ENCODE measurements at regions not wholly inside any gene's neighbourhood (a gene's known extent, or its start where the extent isn't known, plus 50 kb on each side); places are given as distances from the start of the nearest gene placed in this dataset.

DNA sequence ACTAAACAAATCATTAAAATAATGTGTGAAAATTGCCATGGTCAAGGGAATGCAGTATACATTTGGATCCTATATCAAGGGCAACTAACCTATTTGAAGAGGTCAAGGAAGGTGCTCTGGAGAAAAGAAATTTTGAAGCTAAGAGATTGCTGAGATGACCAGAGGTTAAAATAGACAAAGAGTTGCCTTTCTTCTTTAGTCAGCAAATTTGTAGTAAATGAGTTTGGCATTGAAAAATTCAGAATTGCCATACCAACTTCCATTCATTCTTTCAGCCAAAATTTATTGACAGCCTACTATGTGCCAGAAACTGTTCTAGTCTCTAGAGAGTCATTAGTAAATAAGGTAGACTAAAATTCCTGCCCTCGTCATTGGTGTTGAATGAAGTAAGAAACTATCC lies 396.2 kb downstream of the BCL11A start:
- no peak overlapping the region for H3K27ac ChIP-seq (ENCODE audit: low read depth, low read length)
- no peak overlapping the region for H3K4me3 ChIP-seq (ENCODE audit: low read length)
- H3K27me3 ChIP-seq (ENCODE audit: control insufficient read depth, insufficient read depth, low read length): no peaks in the 10 kb centered on the region
- H3K36me3 ChIP-seq (ENCODE audit: control insufficient read depth, insufficient read depth, low read length): no peaks in the 10 kb centered on the region
- no peak overlapping the region for H3K9ac ChIP-seq (ENCODE audit: low read length)
- no peaks in the 10 kb centered on the region for H3K4me1 ChIP-seq (ENCODE audit: control insufficient read depth, insufficient read depth, low read length)

GRCh38 chr2:60154142-60154541 lies 399.3 kb downstream of the BCL11A start:
- Histone ChIP-seq H3K27ac (ENCODE audit: low read depth, low read length) (no peak overlapping the region), H3K4me1 (ENCODE audit: control insufficient read depth, insufficient read depth, low read length) (no peaks in the 10 kb centered on the region), H3K4me3 (ENCODE audit: low read length) (no peak overlapping the region), H3K36me3 (ENCODE audit: control insufficient read depth, insufficient read depth, low read length) (no peaks in the 10 kb centered on the region), H3K9ac (ENCODE audit: low read length) (no peak overlapping the region), H3K27me3 (ENCODE audit: control insufficient read depth, insufficient read depth, low read length) (no peaks in the 10 kb centered on the region)

- H3K4me1 ChIP-seq (ENCODE audit: control insufficient read depth, insufficient read depth, low read length): no peaks in the 10 kb centered on the region
- H3K36me3 ChIP-seq (ENCODE audit: control insufficient read depth, insufficient read depth, low read length): no peaks in the 10 kb centered on the region
- H3K27me3 ChIP-seq (ENCODE audit: control insufficient read depth, insufficient read depth, low read length): no peaks in the 10 kb centered on the region
- no peak overlapping the region for H3K27ac ChIP-seq (ENCODE audit: low read depth, low read length)
- no peak overlapping the region for H3K4me3 ChIP-seq (ENCODE audit: low read length)
- H3K9ac ChIP-seq (ENCODE audit: low read length): no peak overlapping the region
Observed at GRCh38 chr2:60152226-60152833, 401.1 kb downstream of the BCL11A start.

DNA sequence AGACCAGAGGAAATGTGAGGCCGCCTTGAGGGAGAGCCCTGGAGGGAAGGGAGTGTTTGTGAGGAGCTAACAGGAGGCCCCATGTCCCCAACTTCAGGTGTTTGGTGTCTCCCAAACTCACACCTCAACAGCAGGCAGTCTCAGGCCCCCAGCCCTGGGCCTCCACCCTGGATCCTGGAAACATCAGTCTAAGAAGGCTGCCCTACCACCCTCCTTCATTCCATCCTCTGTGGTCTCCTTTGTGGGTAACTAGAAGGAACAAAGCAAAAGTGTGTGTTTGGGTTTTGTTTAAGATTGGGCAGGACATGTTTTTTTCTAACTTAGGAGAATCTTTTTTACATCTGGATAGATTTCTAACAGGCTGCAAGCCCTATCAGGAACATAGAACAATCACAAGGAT lies 404.3 kb downstream of the BCL11A start:
- H3K27ac ChIP-seq (ENCODE audit: low read depth, low read length): no peak overlapping the region
- no peaks in the 10 kb centered on the region for H3K36me3 ChIP-seq (ENCODE audit: control insufficient read depth, insufficient read depth, low read length)
- H3K4me3 ChIP-seq (ENCODE audit: low read length): no peak overlapping the region
- H3K9ac ChIP-seq (ENCODE audit: low read length): no peak overlapping the region
- no peaks in the 10 kb centered on the region for H3K27me3 ChIP-seq (ENCODE audit: control insufficient read depth, insufficient read depth, low read length)
- no peaks in the 10 kb centered on the region for H3K4me1 ChIP-seq (ENCODE audit: control insufficient read depth, insufficient read depth, low read length)

GRCh38 chr2:60148716-60149115 lies 404.7 kb downstream of the BCL11A start:
- Histone ChIP-seq H3K4me1 (ENCODE audit: control insufficient read depth, insufficient read depth, low read length) (no peaks in the 10 kb centered on the region), H3K9ac (ENCODE audit: low read length) (no peak overlapping the region), H3K27me3 (ENCODE audit: control insufficient read depth, insufficient read depth, low read length) (no peaks in the 10 kb centered on the region), H3K4me3 (ENCODE audit: low read length) (no peak overlapping the region), H3K36me3 (ENCODE audit: control insufficient read depth, insufficient read depth, low read length) (no peaks in the 10 kb centered on the region), H3K27ac (ENCODE audit: low read depth, low read length) (no peak overlapping the region)

GRCh38 chr2:60140185-60140584 lies 413.3 kb downstream of the BCL11A start:
- H3K4me3 ChIP-seq (ENCODE audit: low read length): no peak overlapping the region
- H3K9ac ChIP-seq (ENCODE audit: low read length): no peak overlapping the region
- no peaks in the 10 kb centered on the region for H3K36me3 ChIP-seq (ENCODE audit: control insufficient read depth, insufficient read depth, low read length)
- H3K27me3 ChIP-seq (ENCODE audit: control insufficient read depth, insufficient read depth, low read length): no peaks in the 10 kb centered on the region
- no peaks in the 10 kb centered on the region for H3K4me1 ChIP-seq (ENCODE audit: control insufficient read depth, insufficient read depth, low read length)
- no peak overlapping the region for H3K27ac ChIP-seq (ENCODE audit: low read depth, low read length)

- no peak overlapping the region for H3K4me3 ChIP-seq (ENCODE audit: low read length)
- H3K27ac ChIP-seq (ENCODE audit: low read depth, low read length): no peak overlapping the region
- H3K9ac ChIP-seq (ENCODE audit: low read length): no peak overlapping the region
- H3K36me3 ChIP-seq (ENCODE audit: control insufficient read depth, insufficient read depth, low read length): no peaks in the 10 kb centered on the region
- no peaks in the 10 kb centered on the region for H3K4me1 ChIP-seq (ENCODE audit: control insufficient read depth, insufficient read depth, low read length)
- H3K27me3 ChIP-seq (ENCODE audit: control insufficient read depth, insufficient read depth, low read length): no peaks in the 10 kb centered on the region
Observed at GRCh38 chr2:60136913-60137312, 416.5 kb downstream of the BCL11A start.

- no peak overlapping the region for H3K9ac ChIP-seq (ENCODE audit: low read length)
- H3K4me3 ChIP-seq (ENCODE audit: low read length): no peak overlapping the region
- H3K36me3 ChIP-seq (ENCODE audit: control insufficient read depth, insufficient read depth, low read length): no peaks in the 10 kb centered on the region
- H3K27me3 ChIP-seq (ENCODE audit: control insufficient read depth, insufficient read depth, low read length): no peaks in the 10 kb centered on the region
- H3K4me1 ChIP-seq (ENCODE audit: control insufficient read depth, insufficient read depth, low read length): no peaks in the 10 kb centered on the region
- H3K27ac ChIP-seq (ENCODE audit: low read depth, low read length): no peak overlapping the region
Observed at GRCh38 chr2:60127191-60127590, 426.3 kb downstream of the BCL11A start.

DNA sequence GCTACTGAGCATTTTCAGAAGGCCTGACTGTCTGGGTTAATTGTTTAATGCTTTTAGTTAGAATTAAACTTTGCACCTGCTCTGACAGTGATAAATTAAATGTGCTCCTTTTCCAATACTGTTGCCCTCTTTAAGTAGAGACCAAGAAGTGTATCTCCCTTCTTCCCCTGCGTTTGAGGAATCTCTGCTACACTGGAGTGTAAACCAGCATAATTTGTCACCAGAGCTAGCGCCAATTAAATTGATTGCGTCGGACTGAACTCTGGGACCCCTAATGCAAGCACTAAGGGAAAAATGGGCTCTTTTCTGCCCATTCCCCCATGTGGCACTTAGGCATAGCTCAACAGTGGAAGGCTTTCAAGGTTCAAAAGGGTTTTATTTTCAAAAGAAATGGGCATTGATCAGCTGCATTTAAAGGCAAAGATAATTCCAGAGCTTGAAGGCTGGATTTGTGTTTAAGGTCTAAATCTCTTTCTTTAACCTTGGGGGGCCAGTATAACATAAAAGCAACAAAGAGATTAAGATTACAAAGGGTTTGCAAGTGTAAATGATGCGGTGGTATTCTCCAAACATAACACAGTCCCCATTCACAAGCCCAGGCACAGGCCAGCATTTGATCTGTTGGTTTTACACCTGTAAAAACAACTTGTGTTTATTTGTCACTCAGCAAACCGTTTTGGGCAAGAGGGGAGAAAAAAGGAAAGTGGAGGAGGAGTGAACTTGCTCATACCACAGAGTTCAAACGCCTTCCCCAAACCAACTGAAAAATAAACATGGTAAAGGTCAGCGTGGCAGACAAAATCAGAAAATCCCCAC lies 427.6 kb downstream of the BCL11A start:
- Histone ChIP-seq H3K9ac (ENCODE audit: low read length) (no peak overlapping the region), H3K27me3 (ENCODE audit: control insufficient read depth, insufficient read depth, low read length) (no peaks in the 10 kb centered on the region), H3K4me3 (ENCODE audit: low read length) (no peak overlapping the region), H3K36me3 (ENCODE audit: control insufficient read depth, insufficient read depth, low read length) (no peaks in the 10 kb centered on the region), H3K27ac (ENCODE audit: low read depth, low read length) (no peak overlapping the region), H3K4me1 (ENCODE audit: control insufficient read depth, insufficient read depth, low read length) (no peaks in the 10 kb centered on the region)

DNA sequence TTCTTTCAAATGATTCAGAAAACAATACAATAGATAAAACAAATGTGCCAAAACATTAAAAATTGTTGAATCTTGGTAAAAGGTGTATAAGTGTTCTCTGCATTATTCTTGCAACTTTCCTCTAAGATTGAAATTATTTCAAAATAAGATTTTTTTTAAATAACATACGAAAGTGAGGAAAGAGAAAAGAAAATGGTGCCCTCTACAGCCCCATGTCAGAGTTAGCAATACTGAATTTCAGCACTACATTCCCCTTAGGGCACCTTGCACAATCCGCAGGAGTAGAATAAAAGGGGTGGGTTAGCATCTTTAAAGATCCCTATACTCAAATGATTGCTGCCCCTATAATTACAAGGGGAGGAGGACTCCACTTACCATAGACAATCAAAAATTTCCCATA lies 433.7 kb downstream of the BCL11A start:
- H3K36me3 ChIP-seq (ENCODE audit: control insufficient read depth, insufficient read depth, low read length): no peaks in the 10 kb centered on the region
- H3K9ac ChIP-seq (ENCODE audit: low read length): no peak overlapping the region
- no peak overlapping the region for H3K4me3 ChIP-seq (ENCODE audit: low read length)
- no peaks in the 10 kb centered on the region for H3K4me1 ChIP-seq (ENCODE audit: control insufficient read depth, insufficient read depth, low read length)
- H3K27me3 ChIP-seq (ENCODE audit: control insufficient read depth, insufficient read depth, low read length): no peaks in the 10 kb centered on the region
- no peak overlapping the region for H3K27ac ChIP-seq (ENCODE audit: low read depth, low read length)

DNA sequence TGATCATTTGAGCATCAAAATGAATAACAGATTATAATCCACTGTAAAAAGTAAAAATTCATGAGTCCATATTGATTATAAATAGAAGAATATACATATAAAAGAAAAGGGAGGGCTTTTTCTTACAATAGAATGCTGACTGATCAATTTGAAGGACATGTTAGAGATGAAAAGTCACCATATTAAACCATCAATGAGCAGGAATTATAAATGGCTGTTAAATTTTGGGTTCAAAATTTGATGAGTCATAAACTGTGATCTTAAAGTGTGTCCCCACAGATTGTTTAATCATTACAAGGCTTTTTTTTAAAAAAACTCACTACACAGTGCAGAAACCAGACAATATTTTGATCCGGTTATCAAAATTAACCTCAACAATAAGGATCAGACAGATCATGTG lies 434.5 kb downstream of the BCL11A start:
- no peak overlapping the region for H3K4me3 ChIP-seq (ENCODE audit: low read length)
- no peak overlapping the region for H3K27ac ChIP-seq (ENCODE audit: low read depth, low read length)
- H3K36me3 ChIP-seq (ENCODE audit: control insufficient read depth, insufficient read depth, low read length): no peaks in the 10 kb centered on the region
- H3K27me3 ChIP-seq (ENCODE audit: control insufficient read depth, insufficient read depth, low read length): no peaks in the 10 kb centered on the region
- no peaks in the 10 kb centered on the region for H3K4me1 ChIP-seq (ENCODE audit: control insufficient read depth, insufficient read depth, low read length)
- no peak overlapping the region for H3K9ac ChIP-seq (ENCODE audit: low read length)

GRCh38 chr2:60118061-60118460 lies 435.4 kb downstream of the BCL11A start:
- Histone ChIP-seq H3K27me3 (ENCODE audit: control insufficient read depth, insufficient read depth, low read length) (no peaks in the 10 kb centered on the region), H3K9ac (ENCODE audit: low read length) (no peak overlapping the region), H3K4me1 (ENCODE audit: control insufficient read depth, insufficient read depth, low read length) (no peaks in the 10 kb centered on the region), H3K36me3 (ENCODE audit: control insufficient read depth, insufficient read depth, low read length) (no peaks in the 10 kb centered on the region), H3K27ac (ENCODE audit: low read depth, low read length) (no peak overlapping the region), H3K4me3 (ENCODE audit: low read length) (no peak overlapping the region)

Data from rectal smooth muscle tissue (tissue), 1 donor.